ENCODE measurements at regions not wholly inside any gene's neighbourhood (a gene's known extent, or its start where the extent isn't known, plus 50 kb on each side); places are given as distances from the start of the nearest gene placed in this dataset.
"Not testable (repeated sequence)": the region's sequence is repeated elsewhere in the genome, so short reads cannot be mapped to it uniquely, and the experiment has no call there.

DNA sequence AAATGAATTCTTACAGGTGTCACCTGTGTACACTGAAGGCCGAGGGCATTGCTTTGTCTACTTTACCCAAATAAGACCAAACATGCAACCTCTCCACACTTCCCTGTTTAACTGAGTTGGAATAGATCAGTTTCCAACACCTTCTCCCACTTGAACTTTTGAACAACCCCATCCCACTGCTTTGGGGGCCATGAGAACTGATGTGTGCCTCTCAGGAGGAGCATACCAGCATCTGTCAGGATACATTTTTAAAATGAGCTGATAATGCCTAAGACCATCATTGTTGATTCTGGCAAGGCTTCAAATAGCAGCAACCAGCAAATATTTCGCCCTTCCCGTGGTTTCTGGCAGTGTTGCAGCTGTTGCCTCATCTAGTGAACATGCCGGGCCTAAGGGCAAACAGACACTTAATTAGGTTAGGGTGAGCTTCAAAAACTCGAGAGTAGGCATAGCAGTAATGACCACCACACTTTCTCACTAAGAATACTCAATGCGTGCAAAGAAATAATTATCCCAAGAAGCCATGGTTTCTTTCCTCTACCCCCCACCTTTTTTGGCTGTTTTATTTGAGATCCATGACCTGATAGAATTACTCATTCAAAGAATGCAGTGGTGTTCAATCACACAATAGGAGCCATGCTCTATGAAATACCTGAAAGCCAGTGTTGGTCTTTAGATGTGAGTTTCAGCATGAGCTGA is 63.7 kb downstream of the MAP10 start:
- Histone ChIP-seq H3K36me3 (no peaks in the 10 kb centered on the region), H3K4me3 (no peak overlapping the region), H3K4me1 (no peaks in the 10 kb centered on the region), H3K27me3 (no peaks in the 10 kb centered on the region), H3K27ac (no peak overlapping the region), H3K9me3 (no peaks in the 10 kb centered on the region)
- FAIRE-seq, result no peak
- TF ChIP-seq, protein P1, sequence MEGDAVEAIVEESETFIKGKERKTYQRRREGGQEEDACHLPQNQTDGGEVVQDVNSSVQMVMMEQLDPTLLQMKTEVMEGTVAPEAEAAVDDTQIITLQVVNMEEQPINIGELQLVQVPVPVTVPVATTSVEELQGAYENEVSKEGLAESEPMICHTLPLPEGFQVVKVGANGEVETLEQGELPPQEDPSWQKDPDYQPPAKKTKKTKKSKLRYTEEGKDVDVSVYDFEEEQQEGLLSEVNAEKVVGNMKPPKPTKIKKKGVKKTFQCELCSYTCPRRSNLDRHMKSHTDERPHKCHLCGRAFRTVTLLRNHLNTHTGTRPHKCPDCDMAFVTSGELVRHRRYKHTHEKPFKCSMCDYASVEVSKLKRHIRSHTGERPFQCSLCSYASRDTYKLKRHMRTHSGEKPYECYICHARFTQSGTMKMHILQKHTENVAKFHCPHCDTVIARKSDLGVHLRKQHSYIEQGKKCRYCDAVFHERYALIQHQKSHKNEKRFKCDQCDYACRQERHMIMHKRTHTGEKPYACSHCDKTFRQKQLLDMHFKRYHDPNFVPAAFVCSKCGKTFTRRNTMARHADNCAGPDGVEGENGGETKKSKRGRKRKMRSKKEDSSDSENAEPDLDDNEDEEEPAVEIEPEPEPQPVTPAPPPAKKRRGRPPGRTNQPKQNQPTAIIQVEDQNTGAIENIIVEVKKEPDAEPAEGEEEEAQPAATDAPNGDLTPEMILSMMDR (IDR thresholded peaks at IDR 0.05), result no peak
- ATAC-seq, result peak in 2 of 4 donors; percentile 45 to 60
- intact Hi-C loops (cut with DNase I), result no loop called here
- peak in 1 of 6 donors; percentile 14 for DNase-seq
- 53 to 55% methylated on average over 6 of the region's 6 CpGs for WGBS, 2 donors

DNA sequence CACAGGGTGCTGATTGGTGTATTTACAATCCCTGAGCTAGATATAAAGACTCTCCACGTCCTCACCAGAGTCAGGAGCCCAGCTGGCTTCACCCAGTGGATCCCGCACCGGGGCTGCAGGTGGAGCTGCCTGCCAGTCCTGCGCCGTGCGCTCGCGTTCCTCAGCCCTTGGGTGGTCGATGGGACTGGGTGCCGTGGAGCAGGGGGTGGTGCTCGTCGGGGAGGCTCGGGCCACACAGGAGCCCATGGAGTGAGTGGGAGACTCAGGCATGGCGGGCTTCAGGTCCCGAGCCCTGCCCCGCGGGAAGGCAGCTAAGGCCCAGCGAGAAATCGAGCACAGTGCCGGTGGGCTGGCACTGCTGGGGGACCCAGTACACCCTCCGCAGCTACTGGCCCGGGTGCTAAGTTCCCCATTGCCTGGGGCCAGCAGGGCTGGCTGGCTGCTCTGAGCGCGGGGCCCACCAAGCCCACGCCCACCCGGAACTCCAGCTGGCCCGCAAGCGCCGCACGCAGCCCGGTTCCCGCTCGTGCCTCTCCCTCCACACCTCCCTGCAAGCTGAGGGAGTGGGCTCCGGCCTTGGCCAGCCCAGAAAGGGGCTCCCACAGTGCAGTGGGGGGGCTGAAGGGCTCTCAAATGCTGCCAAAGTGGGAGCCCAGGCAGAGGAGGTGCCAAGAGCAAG is 66.2 kb downstream of the MAP10 start:
- WGBS, 2 donors, result 88 to 96% methylated on average over 25 to 34 of the region's 34 CpGs
- H3K9me3 ChIP-seq; DNase-seq; ATAC-seq; intact Hi-C loops (cut with DNase I); H3K27me3 ChIP-seq; H3K4me1 ChIP-seq; FAIRE-seq; H3K27ac ChIP-seq; H3K4me3 ChIP-seq; H3K36me3 ChIP-seq: not testable (repeated sequence)

DNA sequence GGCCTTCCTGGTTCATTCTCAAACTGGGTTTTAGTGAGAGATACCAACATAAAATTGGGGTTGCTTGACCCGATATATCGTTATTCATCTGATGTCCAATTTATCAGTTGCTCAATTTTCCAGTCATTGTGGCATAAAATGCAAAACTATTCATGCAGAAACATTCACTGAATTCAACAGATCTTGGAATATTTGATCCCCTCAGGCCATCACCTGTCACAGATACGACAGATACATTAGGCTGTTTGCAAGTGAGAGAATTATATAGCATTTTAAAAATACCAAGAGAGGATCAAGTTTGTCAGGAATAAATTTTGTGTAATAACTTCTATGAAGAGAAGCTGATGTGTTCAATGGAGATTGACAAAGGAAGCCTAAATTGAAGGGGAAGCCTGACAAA is 67.1 kb downstream of the MAP10 start:
- intact Hi-C loops (cut with DNase I), result no loop called here
- DNase-seq (no peak), ATAC-seq (no peak)

DNA sequence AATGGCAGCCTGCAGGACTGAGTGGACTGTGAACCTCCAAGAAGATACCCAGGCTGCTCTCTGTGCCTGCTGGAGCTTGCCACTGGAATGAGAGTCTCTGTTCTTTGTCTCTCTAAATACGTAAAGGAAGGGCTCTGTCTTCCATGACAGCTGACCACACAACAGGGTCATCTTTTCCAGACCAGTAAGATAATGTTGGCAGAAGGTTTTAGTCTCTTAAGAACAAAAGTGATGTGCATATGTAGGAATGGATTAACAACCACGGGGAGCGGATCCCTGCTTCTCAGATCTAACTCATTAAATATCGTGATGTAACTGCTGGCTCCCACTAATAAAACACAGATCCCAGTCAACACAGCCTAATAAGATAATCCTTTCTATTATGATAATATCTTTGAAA is 67.5 kb downstream of the MAP10 start:
- TF ChIP-seq, protein P1 (IDR thresholded peaks at IDR 0.05), result no peak
- no peaks in the 10 kb centered on the region for H3K4me1 ChIP-seq
- FAIRE-seq, result no peak
- no peak overlapping the region for H3K27ac ChIP-seq
- H3K36me3 ChIP-seq, result no peaks in the 10 kb centered on the region
- no peak overlapping the region for H3K4me3 ChIP-seq
- no peaks in the 10 kb centered on the region for H3K9me3 ChIP-seq
- DNase-seq, result no peak
- ATAC-seq, result no peak
- 84 to 94% methylated on average over 4 of the region's 4 CpGs for WGBS, 2 donors
- intact Hi-C loops (cut with DNase I), result no loop called here
- no peaks in the 10 kb centered on the region for H3K27me3 ChIP-seq

More for the DNA sequence above, 67.1 kb downstream of the MAP10 start:
- 90 to 92% methylated on average over 3 of the region's 3 CpGs for WGBS, 2 donors
- no peak for FAIRE-seq
- Histone ChIP-seq H3K27ac (no peak overlapping the region), H3K4me1 (no peaks in the 10 kb centered on the region), H3K27me3 (no peaks in the 10 kb centered on the region), H3K4me3 (no peak overlapping the region), H3K36me3 (no peaks in the 10 kb centered on the region), H3K9me3 (no peaks in the 10 kb centered on the region)
- TF ChIP-seq, protein P1 (IDR thresholded peaks at IDR 0.05), result no peak

DNA sequence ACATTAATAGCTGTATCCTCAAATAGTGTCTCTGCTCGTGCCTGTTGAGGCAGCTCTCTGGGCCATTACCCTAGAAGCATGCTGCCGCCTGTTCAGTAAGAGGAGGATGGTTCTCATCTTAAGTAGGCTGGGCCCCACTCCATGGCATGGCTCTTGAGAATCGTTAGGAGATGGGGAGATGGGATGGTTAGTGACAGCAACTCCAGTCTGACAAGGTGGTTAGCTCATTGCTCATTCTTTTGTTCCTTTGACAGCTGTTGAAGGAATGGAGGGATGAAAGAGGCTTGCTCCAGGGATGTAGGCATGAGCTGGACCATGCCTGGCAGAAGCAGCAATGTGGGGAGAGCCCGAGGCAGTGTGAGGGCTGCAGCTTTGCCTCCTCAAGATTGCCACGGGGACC is 68.2 kb downstream of the MAP10 start:
- WGBS, 2 donors, result 69 to 80% methylated on average over 5 of the region's 5 CpGs
- H3K4me3 ChIP-seq, result no peak overlapping the region
- H3K9me3 ChIP-seq, result no peaks in the 10 kb centered on the region
- H3K27me3 ChIP-seq, result no peaks in the 10 kb centered on the region
- H3K4me1 ChIP-seq, result no peaks in the 10 kb centered on the region
- H3K36me3 ChIP-seq, result no peaks in the 10 kb centered on the region
- ATAC-seq, result no peak
- intact Hi-C loops (cut with DNase I), result no loop called here
- H3K27ac ChIP-seq, result no peak overlapping the region
- DNase-seq, result no peak
- FAIRE-seq, result no peak
- TF ChIP-seq, protein P1 (IDR thresholded peaks at IDR 0.05), result no peak
